Kasumi-1 (cell line): ENCODE measurements at regions not wholly inside any gene's neighbourhood (a gene's known extent, or its start where the extent isn't known, plus 50 kb on each side); places are given as distances from the start of the nearest gene placed in this dataset.

ENCODE experiments used
- DNase-seq, 2 experiments: peaks; one replicate each; lab custom pipeline; 2025; lab: John Stamatoyannopoulos, UW

DNA sequence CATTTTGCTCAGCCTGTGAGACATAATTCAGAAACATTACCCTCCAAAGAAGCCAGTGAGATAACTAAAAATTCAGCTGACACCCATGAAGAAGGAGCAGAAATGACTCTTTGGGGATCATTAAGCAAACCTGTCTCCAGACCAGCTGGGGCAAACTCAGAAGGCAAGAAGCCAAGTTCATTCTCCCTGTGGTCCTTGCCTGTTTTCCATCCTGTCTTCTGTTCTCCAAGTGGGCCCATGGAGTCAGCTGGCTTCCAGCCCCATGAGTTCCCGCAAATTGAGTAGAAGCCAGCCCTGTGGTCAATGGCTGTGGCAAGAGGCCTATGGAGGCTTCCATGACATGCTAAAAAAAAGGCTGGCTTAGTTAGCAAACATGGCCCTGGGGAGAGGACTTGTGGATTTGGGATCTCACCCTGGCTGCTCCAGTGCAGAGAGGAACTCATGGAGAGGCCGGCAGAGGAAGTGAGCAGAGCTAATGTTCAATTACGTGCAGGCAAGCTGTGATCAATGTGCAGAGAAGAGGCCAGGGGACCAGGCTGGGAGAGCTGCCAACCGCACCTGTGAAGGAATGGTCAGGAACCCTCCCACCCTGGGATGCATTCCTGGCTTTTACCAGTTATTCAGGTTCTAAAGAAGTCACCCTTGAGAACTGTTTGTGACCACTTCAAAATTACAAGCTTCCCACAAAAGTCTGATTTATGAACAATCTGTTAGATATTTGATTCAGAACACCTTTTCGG lies 229.1 kb downstream of the TSHZ3 start:
- no peak for DNase-seq

- DNase-seq, result no peak
These were observed 230.2 kb downstream of the TSHZ3 start for GRCh38 chr19:31118986-31119385.

GRCh38 chr19:31118287-31118955 lies 230.8 kb downstream of the TSHZ3 start:
- no peak for DNase-seq

GRCh38 chr19:31114585-31114984 lies 234.7 kb downstream of the TSHZ3 start:
- DNase-seq, result no peak

- DNase-seq, result no peak
These were observed 235.9 kb downstream of the TSHZ3 start for GRCh38 chr19:31113293-31113692.

- no peak for DNase-seq
These were observed 237.1 kb downstream of the TSHZ3 start for GRCh38 chr19:31112158-31112557.

GRCh38 chr19:31111741-31112140 lies 237.5 kb downstream of the TSHZ3 start:
- no peak for DNase-seq

DNA sequence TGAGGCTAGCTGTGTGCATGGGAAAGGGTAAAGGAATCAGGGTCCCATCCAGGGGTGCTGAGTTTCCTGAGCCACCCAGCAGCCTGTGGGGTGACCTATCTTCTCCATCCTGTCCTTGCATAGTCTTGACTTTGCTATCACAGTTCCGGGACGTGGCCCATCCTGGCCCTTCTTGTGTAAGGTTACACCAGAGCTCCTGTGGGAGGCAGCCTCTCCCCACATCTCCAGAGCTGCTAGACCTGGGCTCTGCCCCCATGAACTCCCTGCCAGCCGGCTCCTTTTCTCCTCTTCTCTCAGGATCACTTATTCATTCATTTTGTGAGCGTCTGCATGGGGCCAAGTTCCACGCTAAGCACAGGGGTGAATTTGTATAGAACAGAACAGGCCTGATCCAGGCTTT lies 238.9 kb downstream of the TSHZ3 start:
- DNase-seq, result no peak

DNA sequence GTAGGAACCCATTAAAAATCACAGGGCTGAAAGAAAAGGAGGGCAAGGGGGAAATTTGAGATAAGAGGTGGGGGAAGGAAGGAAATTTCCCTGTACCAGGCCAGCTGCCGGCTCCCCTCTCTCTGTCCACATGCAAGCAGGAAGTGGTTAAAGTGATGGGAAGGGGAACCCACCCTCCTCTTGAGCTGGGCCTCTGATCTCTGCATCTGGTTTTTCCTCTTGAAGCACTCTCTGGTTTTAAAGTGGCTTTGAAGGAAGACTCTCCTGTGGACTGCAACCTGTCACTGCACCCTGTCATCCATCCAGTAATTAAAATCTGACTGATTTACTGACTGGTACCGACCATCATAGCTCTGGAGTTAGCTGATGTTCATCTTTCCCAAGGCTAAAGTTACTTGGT lies 239.6 kb downstream of the TSHZ3 start:
- DNase-seq, result no peak

DNA sequence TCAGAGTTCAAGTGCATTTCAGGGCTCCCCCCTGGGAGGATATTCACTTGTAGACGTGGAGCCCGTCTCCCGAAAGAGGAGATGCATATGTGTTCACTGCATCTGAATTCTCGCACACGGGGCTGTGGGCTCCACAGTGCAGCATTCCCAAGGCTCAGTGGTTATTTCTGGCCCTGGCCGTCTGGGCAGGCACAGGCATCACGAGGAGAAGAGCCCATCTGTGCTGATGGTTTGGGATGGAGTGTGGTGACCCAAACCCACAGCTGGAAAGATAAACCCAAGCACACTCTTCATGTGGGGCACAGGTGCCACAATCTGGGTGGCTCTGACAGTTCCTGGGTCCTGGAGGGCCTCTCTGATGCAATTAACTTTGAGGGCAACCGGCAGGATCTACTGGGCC lies 242.1 kb downstream of the TSHZ3 start:
- DNase-seq, result no peak

DNA sequence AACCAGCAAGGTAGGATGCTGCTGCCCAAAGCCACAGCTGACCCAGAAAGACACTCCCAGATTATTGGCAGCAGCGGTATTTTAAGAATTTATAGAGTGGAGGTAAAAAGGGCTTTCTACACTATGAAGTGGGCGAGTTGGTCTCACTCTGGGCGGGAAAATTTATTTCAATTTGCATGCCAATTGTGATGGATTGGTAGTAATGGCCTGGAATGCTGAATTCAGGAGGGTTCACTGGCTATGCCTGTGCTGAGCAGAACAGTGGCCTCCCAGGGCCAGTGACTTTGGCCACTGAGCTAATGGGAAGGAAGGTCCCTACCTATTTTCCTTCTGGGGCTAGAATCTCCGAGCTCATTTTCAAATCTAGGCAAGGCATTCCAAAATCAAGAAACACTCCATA lies 243.5 kb downstream of the TSHZ3 start:
- DNase-seq, result no peak

- DNase-seq, result no peak
These were observed 244.8 kb downstream of the TSHZ3 start for GRCh38 chr19:31104451-31104850.

DNA sequence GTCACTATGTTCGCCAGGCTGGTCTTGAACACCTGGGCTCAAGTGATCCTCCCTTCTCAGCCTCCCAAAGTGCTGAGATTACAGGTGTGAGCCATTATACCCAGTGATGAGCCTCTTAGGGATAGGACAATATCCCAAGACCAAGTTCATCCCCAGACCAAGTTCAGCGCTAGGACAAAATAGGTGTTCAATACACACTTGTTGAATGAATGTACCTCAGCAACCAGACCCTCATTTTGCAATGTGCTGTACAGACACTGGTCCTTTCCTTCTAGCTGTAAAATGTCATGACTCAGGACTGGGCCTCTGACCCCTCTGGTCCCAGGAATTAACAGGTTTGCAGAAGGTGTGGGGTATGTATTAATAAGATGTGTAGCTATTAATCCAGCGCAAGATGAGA lies 246.0 kb downstream of the TSHZ3 start:
- no peak for DNase-seq

DNA sequence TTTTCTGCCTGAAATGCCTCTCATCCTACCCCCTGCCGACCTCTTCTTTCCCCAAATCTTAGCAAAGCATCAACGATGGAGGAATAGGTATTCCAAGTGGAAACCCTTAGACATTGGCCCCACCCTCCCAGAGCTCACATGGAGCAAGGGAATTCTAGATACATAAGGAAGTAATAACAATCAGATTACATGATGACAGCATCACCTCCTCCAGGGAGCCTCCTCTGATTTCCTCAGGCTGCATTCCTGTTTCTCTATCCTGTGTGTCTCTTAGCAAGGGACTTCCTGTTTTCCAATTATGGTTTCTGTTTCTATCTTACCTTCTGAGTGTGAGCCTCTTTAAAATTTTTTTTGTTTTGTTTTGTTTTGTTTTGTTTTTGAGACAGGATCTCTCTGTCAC lies 246.6 kb downstream of the TSHZ3 start:
- DNase-seq, result no peak

DNA sequence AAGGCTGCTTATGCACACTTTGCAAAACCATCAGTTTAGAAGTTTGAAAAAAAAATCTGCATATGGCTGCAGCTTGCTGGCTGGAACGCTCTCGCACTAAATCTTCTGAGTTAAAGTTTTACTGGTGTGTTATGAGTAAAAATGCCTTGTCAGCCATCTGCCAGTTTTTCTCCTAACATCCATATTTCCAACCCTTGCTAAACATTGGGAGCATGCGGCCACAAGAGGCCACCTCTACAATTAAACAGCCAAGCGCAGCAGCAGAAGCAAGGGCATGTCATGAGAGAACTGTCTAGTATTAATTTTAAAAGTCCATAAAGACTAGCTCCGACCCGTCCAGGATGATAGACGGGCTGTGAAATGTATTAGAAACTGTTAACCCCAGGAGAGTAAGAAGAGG lies 248.3 kb downstream of the TSHZ3 start:
- DNase-seq, result no peak

GRCh38 chr19:31100206-31100590 lies 249.0 kb downstream of the TSHZ3 start:
- no peak for DNase-seq

GRCh38 chr19:31099515-31100205 lies 249.6 kb downstream of the TSHZ3 start:
- no peak for DNase-seq

DNA sequence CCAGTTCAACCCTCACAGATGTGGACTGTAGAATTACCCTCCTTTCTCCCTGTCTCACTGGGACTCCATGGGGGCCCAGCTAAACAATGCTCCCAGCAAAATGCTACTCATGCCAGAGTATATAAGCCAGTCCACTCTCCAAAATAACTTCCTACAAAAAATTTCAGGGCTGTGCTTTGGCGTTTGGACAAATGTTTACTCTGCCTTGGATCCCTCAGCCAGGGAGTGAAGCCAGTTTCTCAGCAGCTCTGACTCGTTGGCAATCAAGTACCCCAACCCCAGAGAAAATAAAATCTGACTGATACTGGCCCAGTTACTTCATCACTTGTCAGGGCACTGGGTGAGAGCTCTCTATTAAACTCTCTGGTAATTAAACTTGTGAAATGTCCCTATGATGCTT lies 250.4 kb downstream of the TSHZ3 start:
- no peak for DNase-seq

DNA sequence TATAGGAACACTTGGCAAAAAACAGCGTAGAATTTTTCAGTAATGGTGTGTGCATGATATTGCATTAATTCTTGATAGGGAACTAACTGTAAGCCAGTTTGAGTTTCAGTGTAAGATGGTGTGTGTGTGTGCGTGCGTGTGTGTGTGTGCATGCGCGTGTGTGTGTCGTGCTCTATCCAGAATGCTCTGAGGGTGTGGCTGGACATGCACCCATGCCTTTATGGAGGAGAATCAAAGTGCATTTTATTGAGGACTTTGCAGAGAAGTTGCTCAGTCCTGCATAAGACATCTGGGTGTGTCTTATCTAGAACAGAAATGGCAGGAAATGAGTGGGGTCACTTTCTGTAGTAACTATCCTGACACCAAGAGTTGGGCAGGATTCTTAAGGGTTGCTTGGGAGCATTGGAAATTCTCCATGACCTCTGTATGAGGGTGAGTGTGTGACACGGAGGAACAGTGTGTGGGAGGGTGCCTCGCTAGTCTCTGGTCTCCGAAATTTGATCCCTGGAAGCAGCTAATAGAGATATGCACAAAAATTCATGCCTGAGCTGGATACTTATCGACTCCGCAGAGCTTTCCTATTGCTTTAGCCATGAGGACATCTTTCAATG lies 252.2 kb downstream of the TSHZ3 start:
- no peak for DNase-seq

DNA sequence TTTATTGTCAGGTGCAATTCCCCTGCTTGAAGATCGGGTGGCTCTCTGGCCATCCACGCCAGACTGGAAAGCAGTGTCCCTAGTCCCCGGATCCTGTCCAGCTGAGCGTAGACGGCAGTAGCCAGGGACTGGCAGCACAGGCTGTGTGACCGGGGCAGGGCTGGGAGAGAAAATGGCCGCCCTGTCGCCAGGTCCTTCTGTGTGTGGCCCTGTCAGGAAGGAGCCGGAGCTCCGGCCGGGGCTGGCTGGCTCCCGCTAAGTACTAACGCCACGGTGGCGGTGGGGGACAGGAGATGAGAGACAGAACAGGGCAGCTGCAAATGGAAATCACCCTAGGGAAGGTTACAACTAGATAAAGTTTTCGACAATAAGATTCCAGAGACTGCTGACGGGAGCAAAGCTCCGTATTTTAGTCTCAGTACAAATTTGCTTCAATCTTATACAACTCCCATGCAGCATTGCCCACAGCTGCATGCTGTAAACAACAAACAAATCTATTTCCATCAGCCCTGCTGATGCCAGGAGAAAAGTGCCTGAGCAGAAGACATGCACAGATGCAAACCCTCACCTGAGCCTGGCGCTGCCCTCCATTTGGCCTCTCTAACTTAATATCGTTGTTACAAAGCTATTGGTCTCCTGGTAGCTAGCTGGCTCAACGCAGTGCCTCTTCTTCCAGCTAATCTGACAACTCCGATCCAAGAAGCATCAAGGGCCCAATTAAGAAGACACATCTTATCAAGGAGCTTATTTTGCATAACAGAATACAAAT lies 253.0 kb downstream of the TSHZ3 start:
- DNase-seq, result no peak

DNA sequence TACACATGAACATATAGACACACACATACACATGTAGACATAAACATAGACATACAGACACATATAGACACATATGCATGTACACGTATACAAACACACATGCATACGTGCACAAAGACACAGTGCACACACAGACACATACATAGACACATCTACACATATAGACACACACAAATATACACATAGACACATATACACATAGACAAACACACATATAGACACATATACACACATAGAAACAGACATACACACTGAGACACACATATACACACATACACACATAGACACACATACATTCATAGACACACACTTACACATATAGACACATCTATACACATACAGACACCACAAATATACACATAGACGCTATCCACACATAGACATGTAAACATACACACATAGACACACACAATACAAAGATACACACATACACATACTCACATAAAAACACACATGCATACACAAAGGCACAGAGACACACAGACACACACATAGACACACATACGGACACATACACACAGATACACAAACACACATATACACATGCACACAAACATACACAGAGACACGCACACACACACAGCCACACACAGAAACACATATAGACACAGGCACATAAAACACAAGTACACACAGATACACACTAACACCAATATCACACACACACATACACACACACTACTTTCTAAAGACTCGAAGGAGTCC lies 254.0 kb downstream of the TSHZ3 start:
- no peak for DNase-seq
